OCI-LY1 (cell line): ENCODE measurements at regions not wholly inside any gene's neighbourhood (a gene's known extent, or its start where the extent isn't known, plus 50 kb on each side); places are given as distances from the start of the nearest gene placed in this dataset.

Experiments used
- H2AFZ ChIP-seq: fragments of 200-600 bp; sonication (generic), shearing (Covaris generic); 2 replicates; pipeline ENCODE4 v1.6.0; 2014; ENCODE audit warnings: antibody characterized with exemption, mild to moderate bottlenecking, low read length
- H3F3A ChIP-seq: fragments of 200-600 bp; sonication (generic), shearing (Covaris generic); 2 replicates; pipeline ENCODE4 v1.6.0; 2014; ENCODE audit warnings: mild to moderate bottlenecking, antibody characterized with exemption, low read length, moderate library complexity; ENCODE audit not compliant: insufficient read depth
- H3K27ac ChIP-seq: fragments of 200-600 bp; sonication (generic); 2 replicates; pipeline ENCODE4 v1.5.1; 2014; ENCODE audit warnings: low read length, mixed run types, mild to moderate bottlenecking, low read depth; ENCODE audit not compliant: poor library complexity, severe bottlenecking
- H3K27me3 ChIP-seq: fragments of 200-600 bp; sonication (generic); 2 replicates; pipeline ENCODE4 v1.6.0; 2014; ENCODE audit warnings: antibody characterized with exemption, mild to moderate bottlenecking, low read length, moderate library complexity; ENCODE audit not compliant: insufficient read depth
- H3K36me3 ChIP-seq: fragments of 200-600 bp; sonication (generic); 2 replicates; pipeline ENCODE4 v1.6.1; 2014; ENCODE audit warnings: mild to moderate bottlenecking, antibody characterized with exemption, low read length, moderate library complexity, mixed read lengths; ENCODE audit not compliant: insufficient read depth
- H3K4me1 ChIP-seq: fragments of 200-600 bp; sonication (generic); 2 replicates; pipeline ENCODE4 v1.5.1; 2014; ENCODE audit warnings: mild to moderate bottlenecking, low read length, moderate library complexity; ENCODE audit not compliant: insufficient read depth, severe bottlenecking
- H3K4me2 ChIP-seq: fragments of 200-600 bp; sonication (generic), shearing (Covaris generic); 2 replicates; pipeline ENCODE4 v1.6.1; 2014; ENCODE audit warnings: low read length
- H3K4me3 ChIP-seq: fragments of 200-600 bp; sonication (generic); 2 replicates; pipeline ENCODE4 v1.5.1; 2014; ENCODE audit warnings: low read length, low read depth, mild to moderate bottlenecking, mixed read lengths; ENCODE audit not compliant: poor library complexity, severe bottlenecking
- H3K79me2 ChIP-seq: fragments of 200-600 bp; shearing (Covaris generic); 2 replicates; pipeline ENCODE4 v1.6.1; 2016; ENCODE audit warnings: mixed run types, low read length, mixed read lengths; ENCODE audit not compliant: insufficient read depth
- H3K9ac ChIP-seq: fragments of 200-600 bp; sonication (generic), shearing (Covaris generic); 2 replicates; pipeline ENCODE4 v1.6.1; 2014; ENCODE audit warnings: mild to moderate bottlenecking, low read length, mixed read lengths
- H3K9me2 ChIP-seq: fragments of 200-600 bp; sonication (generic), shearing (Covaris generic); 2 replicates; pipeline ENCODE4 v1.6.1; 2014; ENCODE audit warnings: low read depth, mild to moderate bottlenecking, low read length, mixed read lengths
- H3K9me3 ChIP-seq: fragments of 200-600 bp; shearing (Covaris generic); 2 replicates; pipeline ENCODE4 v1.6.1; 2014; ENCODE audit warnings: low read length, mixed read lengths
- H4K20me1 ChIP-seq: fragments of 200-600 bp; sonication (generic), shearing (Covaris generic); 2 replicates; pipeline ENCODE4 v1.6.0; 2016; ENCODE audit warnings: mild to moderate bottlenecking, low read length; ENCODE audit not compliant: insufficient read depth
- EZH2 ChIP-seq: fragments of 200-600 bp; sonication (generic), shearing (Covaris generic); IDR thresholded peaks from 2 replicates; pipeline ENCODE4 v1.8.0; 2017; ENCODE audit warnings: borderline replicate concordance, mixed run types, mild to moderate bottlenecking, antibody characterized with exemption, low read length, moderate library complexity, mixed read lengths
- TF ChIP-seq, protein P1 (sequence below): fragments of 200-600 bp; sonication (generic), shearing (Covaris generic); IDR thresholded peaks from 2 replicates; pipeline ENCODE4 v1.5.1; 2017; ENCODE audit warnings: mild to moderate bottlenecking, antibody characterized with exemption, low read length, moderate library complexity, mixed read lengths

GRCh38 chr7:131090188-131090587, 237.5 kb upstream of the MKLN1 start:
- Histone ChIP-seq H3K9ac (no peak overlapping the region), H3K4me2 (no peak overlapping the region), H3K4me3 (no peak overlapping the region), H3K36me3 (peaks cover 91% of the 10 kb centered on the region), H3K4me1 (peaks cover 43% of the 10 kb centered on the region), H3K27ac (no peak overlapping the region), H3F3A (no peaks in the 10 kb centered on the region; the same call in 1 of the 2 replicates), H3K79me2 (peaks cover 95% of the 10 kb centered on the region), H3K9me3 (peaks cover 4% of the 10 kb centered on the region), H2AFZ (no peak overlapping the region), H3K9me2 (no peaks in the 10 kb centered on the region), H4K20me1 (no peaks in the 10 kb centered on the region), H3K27me3 (no peaks in the 10 kb centered on the region)
- no peak for TF ChIP-seq EZH2
- TF ChIP-seq, protein P1, sequence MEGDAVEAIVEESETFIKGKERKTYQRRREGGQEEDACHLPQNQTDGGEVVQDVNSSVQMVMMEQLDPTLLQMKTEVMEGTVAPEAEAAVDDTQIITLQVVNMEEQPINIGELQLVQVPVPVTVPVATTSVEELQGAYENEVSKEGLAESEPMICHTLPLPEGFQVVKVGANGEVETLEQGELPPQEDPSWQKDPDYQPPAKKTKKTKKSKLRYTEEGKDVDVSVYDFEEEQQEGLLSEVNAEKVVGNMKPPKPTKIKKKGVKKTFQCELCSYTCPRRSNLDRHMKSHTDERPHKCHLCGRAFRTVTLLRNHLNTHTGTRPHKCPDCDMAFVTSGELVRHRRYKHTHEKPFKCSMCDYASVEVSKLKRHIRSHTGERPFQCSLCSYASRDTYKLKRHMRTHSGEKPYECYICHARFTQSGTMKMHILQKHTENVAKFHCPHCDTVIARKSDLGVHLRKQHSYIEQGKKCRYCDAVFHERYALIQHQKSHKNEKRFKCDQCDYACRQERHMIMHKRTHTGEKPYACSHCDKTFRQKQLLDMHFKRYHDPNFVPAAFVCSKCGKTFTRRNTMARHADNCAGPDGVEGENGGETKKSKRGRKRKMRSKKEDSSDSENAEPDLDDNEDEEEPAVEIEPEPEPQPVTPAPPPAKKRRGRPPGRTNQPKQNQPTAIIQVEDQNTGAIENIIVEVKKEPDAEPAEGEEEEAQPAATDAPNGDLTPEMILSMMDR, result no peak

DNA sequence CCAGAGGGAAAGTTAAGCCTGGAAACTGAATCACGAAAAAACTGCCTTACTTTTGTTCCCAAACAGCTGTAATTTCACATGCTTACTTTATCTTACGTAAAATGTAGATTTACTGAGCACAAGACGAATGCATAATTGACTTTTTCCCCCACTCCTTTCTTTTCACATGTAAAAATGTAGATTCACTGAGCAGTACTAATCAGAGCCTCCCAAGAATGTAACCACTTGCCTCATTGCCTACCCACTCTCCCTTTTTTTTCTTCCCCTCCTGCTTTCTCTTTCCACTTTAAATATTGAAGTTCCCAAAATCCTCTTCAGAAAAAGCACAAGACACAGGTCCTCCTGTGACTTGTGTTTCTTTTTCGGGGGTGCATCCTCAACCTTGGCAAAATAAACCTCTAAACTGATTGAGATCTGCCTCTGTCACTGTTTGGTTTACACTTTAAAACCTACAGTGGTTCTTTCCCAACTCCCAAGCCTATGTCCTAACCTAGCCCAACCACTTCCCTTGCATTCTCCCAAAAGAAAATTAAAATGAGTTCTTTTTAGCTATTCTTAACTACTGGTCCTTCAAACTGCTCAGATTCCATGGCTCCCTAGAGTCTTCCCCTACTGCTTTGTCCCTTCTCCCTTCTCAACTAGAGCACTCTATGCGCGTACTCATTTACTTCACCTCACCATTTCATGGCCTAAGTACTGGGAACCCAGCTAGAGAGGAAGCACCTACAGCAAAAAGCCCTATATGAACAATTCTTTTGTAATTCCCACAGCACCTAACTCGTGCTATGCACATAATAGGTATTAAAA, 236.6 kb upstream of the MKLN1 start:
- Histone ChIP-seq H3K4me2 (no peak overlapping the region), H3K9me3 (no peaks in the 10 kb centered on the region; the same call in 1 of the 2 replicates), H3K9me2 (no peaks in the 10 kb centered on the region), H3K79me2 (peaks cover 95% of the 10 kb centered on the region), H3K4me1 (peaks cover 52% of the 10 kb centered on the region), H3K27me3 (no peaks in the 10 kb centered on the region), H3K27ac (peak overlapping the region; percentile 11), H4K20me1 (no peaks in the 10 kb centered on the region; the same call in 1 of the 2 replicates), H2AFZ (no peak overlapping the region), H3K9ac (no peak overlapping the region), H3K4me3 (no peak overlapping the region), H3K36me3 (peaks cover 86% of the 10 kb centered on the region), H3F3A (no peaks in the 10 kb centered on the region; the same call in 1 of the 2 replicates)
- TF ChIP-seq EZH2, result no peak
- TF ChIP-seq, protein P1, result no peak

DNA sequence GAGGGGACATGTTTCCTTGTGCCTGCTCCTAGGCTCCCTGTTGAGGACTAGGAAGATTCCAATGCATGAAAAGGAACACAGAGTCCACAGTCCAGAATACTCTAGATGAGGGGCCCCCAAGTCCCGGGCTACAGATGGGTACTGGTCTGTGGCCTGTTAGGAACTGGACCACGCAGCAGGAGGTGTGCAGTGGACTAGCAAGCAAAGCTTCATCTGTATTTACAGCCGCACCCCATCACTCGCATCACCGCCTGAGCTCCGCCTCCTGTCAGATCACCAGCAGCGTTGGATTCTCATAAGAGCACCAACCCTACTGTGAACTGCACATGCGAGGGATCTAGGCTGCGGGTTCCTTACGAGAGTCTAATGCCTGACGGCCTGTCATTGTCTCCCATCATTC, 233.0 kb upstream of the MKLN1 start:
- Histone ChIP-seq H4K20me1 (no peaks in the 10 kb centered on the region; the same call in 1 of the 2 replicates), H3K36me3 (peaks cover 88% of the 10 kb centered on the region)
- TF ChIP-seq, protein P1, result no peak
- TF ChIP-seq EZH2, result no peak

More for the DNA sequence above, 233.0 kb upstream of the MKLN1 start:
- no peak overlapping the region for H3K9ac ChIP-seq
- H3K27me3 ChIP-seq, result no peaks in the 10 kb centered on the region
- peaks cover 99% of the 10 kb centered on the region for H3K79me2 ChIP-seq
- peaks cover 88% of the 10 kb centered on the region for H3K4me1 ChIP-seq
- no peaks in the 10 kb centered on the region for H3K9me2 ChIP-seq
- H3K27ac ChIP-seq, result peak overlapping the region; percentile 30
- peak overlapping the region; percentile 46 for H3K4me3 ChIP-seq
- H2AFZ ChIP-seq, result no peak overlapping the region
- peak overlapping the region; percentile 81 for H3K4me2 ChIP-seq
- H3K9me3 ChIP-seq, result no peaks in the 10 kb centered on the region
- no peaks in the 10 kb centered on the region; the same call in 1 of the 2 replicates for H3F3A ChIP-seq
